ENCODE measurements at regions not wholly inside any gene's neighbourhood (a gene's known extent, or its start where the extent isn't known, plus 50 kb on each side); places are given as distances from the start of the nearest gene placed in this dataset.
"Not testable (repeated sequence)": the region's sequence is repeated elsewhere in the genome, so short reads cannot be mapped to it uniquely, and the experiment has no call there.

DNA sequence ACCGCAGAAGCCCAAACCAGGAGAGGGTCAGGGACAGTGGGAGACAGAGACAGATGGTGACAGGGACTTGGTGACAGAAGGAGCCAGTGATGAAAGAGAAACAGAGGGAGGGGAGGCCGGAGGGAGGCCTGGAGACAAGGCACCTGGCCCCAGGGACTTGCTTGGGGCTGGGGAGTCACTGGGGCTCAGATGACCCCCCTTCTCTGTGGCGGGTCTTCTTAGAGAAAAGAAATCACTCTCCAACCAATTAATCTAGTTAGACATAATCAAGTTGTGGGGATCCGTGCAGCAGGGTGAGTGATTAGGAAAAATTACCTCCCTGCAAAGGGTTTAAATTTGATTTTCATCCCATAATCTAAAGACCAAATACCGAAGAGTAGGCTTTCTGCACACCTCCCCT lies 519.8 kb downstream of the PTPRU start:
- CTCF ChIA-PET: no interaction called here
- TF ChIP-seq PKNOX1 (IDR thresholded peaks at IDR 0.05): no peak
- no peak for TF ChIP-seq NFRKB (IDR thresholded peaks at IDR 0.05)
- DNase-seq (ENCODE audit: extremely low spot score): no peak
- POLR2A ChIA-PET: no interaction called here

DNA sequence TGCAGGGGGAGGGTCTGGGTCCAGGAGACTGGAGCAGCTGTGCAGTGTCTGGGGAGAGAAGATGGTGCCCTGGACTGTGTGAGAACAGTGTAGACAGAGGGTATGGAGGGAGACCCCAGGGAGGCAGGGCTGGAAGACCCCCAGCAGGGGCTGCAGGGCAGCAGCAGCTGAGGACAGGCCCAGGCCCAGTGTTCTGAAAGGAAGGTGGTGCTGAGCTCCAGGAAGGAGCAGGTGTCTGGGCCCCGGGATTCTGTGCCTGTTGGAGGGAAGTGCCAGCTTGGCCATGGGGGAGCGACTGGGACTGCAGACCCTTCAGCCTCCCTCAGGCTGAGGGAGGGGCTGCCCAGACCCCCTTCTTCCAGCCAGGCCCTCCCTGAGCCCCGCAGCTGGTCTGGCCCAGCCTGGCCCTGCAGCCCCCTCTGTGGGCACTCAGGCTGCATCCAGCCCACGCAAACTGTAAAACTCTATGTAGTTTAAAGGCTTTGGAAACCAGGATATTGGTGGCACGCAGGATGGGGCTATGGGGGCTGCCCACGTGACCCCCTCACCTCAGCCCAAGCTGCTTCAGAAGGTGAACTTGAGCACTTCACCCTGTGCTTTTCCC lies 519.2 kb downstream of the PTPRU start:
- CTCF ChIA-PET; DNase-seq (ENCODE audit: extremely low spot score); POLR2A ChIA-PET: not testable (repeated sequence)

- DNase-seq (ENCODE audit: extremely low spot score): no peak
- TF ChIP-seq FOXM1 (IDR thresholded peaks at IDR 0.05; ENCODE audit: borderline replicate concordance): no peak
- TF ChIP-seq PKNOX1 (IDR thresholded peaks at IDR 0.05): no peak
- TF ChIP-seq L3MBTL2 (conservative IDR thresholded peaks at IDR 0.05): no peak
- no peak for TF ChIP-seq TARDBP (IDR thresholded peaks at IDR 0.05)
- TF ChIP-seq BHLHE40 (IDR thresholded peaks at IDR 0.05; ENCODE audit: borderline replicate concordance): no peak
- no peak for TF ChIP-seq NFRKB (IDR thresholded peaks at IDR 0.05)
- no peak for TF ChIP-seq ELF4 (IDR thresholded peaks at IDR 0.05)
- no peak for TF ChIP-seq SUZ12 (IDR thresholded peaks at IDR 0.05)
- TF ChIP-seq LEF1 (IDR thresholded peaks at IDR 0.05; ENCODE audit: borderline replicate concordance): no peak
- TF ChIP-seq FOXA1 (IDR thresholded peaks at IDR 0.05): no peak
- no peak for TF ChIP-seq SP1 (IDR thresholded peaks at IDR 0.05)
- no peak for TF ChIP-seq ZNF384 (IDR thresholded peaks at IDR 0.05)
- no peak for TF ChIP-seq CTBP1 (IDR thresholded peaks at IDR 0.05; ENCODE audit: borderline replicate concordance)
- TF ChIP-seq FOXK2 (IDR thresholded peaks at IDR 0.05): no peak
- no peak for TF ChIP-seq HDGF (IDR thresholded peaks at IDR 0.05; ENCODE audit: borderline replicate concordance)
- no peak for TF ChIP-seq ARNT (IDR thresholded peaks at IDR 0.05)
- ChIA-PET CTCF (no interaction called here), POLR2A (no interaction called here)
These were observed 518.5 kb downstream of the PTPRU start for GRCh38 chr1:29754573-29755375.

DNA sequence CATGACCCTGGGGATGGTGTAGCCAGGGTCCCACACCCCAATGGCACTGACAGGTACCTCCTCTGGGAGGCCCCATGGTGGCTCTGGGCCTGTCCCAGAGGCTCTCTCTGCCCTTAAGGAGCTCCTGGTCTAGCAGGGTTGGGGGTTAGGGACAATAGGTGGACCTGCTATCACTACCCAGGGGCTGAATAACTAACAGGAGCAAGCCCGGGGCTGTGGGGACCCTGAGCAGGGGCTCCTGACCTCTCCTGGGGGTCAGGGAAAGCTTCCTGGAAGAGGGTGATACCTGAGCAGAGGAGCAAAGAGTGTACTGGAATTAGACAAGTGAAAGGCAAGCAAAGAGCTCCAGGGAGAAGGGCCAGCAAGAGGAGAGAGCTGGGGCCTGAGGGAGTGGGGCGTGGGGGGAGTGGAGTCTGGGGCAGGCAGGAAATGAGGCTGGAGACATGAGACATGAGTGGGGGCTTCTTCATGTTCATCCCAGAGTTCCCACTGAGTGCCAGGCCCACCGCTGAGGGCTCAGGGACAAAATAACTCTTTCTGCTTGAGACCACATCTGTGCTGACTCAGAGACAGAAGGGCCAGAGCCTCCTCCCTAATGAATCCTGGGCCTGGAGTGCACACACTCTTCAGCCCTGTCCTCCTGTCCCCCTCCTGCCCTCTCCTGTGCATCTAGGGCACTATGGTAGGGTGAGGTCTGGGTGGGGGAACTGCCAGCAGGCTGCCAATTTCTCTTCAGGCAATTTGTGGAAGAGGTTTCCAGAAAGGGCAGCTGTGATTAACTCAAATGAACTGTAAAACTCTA lies 517.6 kb downstream of the PTPRU start:
- TF ChIP-seq PKNOX1 (IDR thresholded peaks at IDR 0.05) (no peak), ARNT (IDR thresholded peaks at IDR 0.05) (no peak), LEF1 (IDR thresholded peaks at IDR 0.05; ENCODE audit: borderline replicate concordance) (no peak), SP1 (IDR thresholded peaks at IDR 0.05) (no peak), BHLHE40 (IDR thresholded peaks at IDR 0.05; ENCODE audit: borderline replicate concordance) (no peak), TARDBP (IDR thresholded peaks at IDR 0.05) (no peak), FOXK2 (IDR thresholded peaks at IDR 0.05) (no peak), SUZ12 (IDR thresholded peaks at IDR 0.05) (no peak), FOXM1 (IDR thresholded peaks at IDR 0.05; ENCODE audit: borderline replicate concordance) (no peak), FOXA1 (IDR thresholded peaks at IDR 0.05) (no peak), ELF4 (IDR thresholded peaks at IDR 0.05) (no peak), L3MBTL2 (conservative IDR thresholded peaks at IDR 0.05) (no peak), ZNF384 (IDR thresholded peaks at IDR 0.05) (no peak), HDGF (IDR thresholded peaks at IDR 0.05; ENCODE audit: borderline replicate concordance) (no peak), CTBP1 (IDR thresholded peaks at IDR 0.05; ENCODE audit: borderline replicate concordance) (no peak)

GRCh38 chr1:29753244-29753643 lies 516.9 kb downstream of the PTPRU start:
- TF ChIP-seq FOXM1 (IDR thresholded peaks at IDR 0.05; ENCODE audit: borderline replicate concordance) (no peak), LEF1 (IDR thresholded peaks at IDR 0.05; ENCODE audit: borderline replicate concordance) (no peak), ARNT (IDR thresholded peaks at IDR 0.05) (no peak), NFRKB (IDR thresholded peaks at IDR 0.05) (no peak), FOXA1 (IDR thresholded peaks at IDR 0.05) (no peak), SP1 (IDR thresholded peaks at IDR 0.05) (no peak), ELF4 (IDR thresholded peaks at IDR 0.05) (no peak), TARDBP (IDR thresholded peaks at IDR 0.05) (no peak), CTBP1 (IDR thresholded peaks at IDR 0.05; ENCODE audit: borderline replicate concordance) (no peak), PKNOX1 (IDR thresholded peaks at IDR 0.05) (no peak), ZNF384 (IDR thresholded peaks at IDR 0.05) (no peak), FOXK2 (IDR thresholded peaks at IDR 0.05) (no peak), SUZ12 (IDR thresholded peaks at IDR 0.05) (no peak), HDGF (IDR thresholded peaks at IDR 0.05; ENCODE audit: borderline replicate concordance) (no peak), BHLHE40 (IDR thresholded peaks at IDR 0.05; ENCODE audit: borderline replicate concordance) (no peak), L3MBTL2 (conservative IDR thresholded peaks at IDR 0.05) (no peak)
- CTCF ChIA-PET: no interaction called here
- DNase-seq (ENCODE audit: extremely low spot score): no peak
- POLR2A ChIA-PET: no interaction called here

More for the DNA sequence above, 517.6 kb downstream of the PTPRU start:
- ChIA-PET POLR2A (no interaction called here), CTCF (no interaction called here)
- no peak for DNase-seq (ENCODE audit: extremely low spot score)
